ENCODE measurements at regions not wholly inside any gene's neighbourhood (a gene's known extent, or its start where the extent isn't known, plus 50 kb on each side); places are given as distances from the start of the nearest gene placed in this dataset.

GRCh38 chr6:155770313-155770712, 314.7 kb upstream of the NOX3 start:
- TF ChIP-seq POLR2A (IDR thresholded peaks at IDR 0.05): no peak
- TF ChIP-seq, protein P1, sequence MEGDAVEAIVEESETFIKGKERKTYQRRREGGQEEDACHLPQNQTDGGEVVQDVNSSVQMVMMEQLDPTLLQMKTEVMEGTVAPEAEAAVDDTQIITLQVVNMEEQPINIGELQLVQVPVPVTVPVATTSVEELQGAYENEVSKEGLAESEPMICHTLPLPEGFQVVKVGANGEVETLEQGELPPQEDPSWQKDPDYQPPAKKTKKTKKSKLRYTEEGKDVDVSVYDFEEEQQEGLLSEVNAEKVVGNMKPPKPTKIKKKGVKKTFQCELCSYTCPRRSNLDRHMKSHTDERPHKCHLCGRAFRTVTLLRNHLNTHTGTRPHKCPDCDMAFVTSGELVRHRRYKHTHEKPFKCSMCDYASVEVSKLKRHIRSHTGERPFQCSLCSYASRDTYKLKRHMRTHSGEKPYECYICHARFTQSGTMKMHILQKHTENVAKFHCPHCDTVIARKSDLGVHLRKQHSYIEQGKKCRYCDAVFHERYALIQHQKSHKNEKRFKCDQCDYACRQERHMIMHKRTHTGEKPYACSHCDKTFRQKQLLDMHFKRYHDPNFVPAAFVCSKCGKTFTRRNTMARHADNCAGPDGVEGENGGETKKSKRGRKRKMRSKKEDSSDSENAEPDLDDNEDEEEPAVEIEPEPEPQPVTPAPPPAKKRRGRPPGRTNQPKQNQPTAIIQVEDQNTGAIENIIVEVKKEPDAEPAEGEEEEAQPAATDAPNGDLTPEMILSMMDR (IDR thresholded peaks at IDR 0.05): no peak
